HG03196 (cell line): ENCODE measurements at regions not wholly inside any gene's neighbourhood (a gene's known extent, or its start where the extent isn't known, plus 50 kb on each side); places are given as distances from the start of the nearest gene placed in this dataset.

Source experiments
- ATAC-seq: cut with Tn5 transposase; IDR thresholded peaks from one replicate; pipeline ENCODE4 v1.9.1; 2021; ENCODE audit not compliant: unreplicated experiment

DNA sequence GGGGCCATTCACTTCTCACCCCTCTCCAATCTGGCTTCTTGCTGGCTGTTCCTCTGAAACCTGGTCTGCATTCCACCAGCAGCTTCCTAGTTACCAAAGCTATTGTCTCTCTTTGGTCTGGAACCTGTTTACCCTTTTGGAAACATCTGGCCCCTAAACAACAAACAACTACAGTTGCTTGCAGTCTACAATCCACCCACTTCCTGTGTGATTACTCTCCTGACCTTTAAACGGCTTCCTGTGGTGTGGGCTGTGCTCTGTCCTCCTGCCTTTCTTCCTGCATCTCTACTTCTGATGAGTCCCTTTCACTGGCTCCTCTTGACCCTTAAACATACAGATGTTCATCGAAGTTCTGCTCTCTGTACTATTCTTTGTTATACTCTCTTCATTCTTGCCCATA lies 303.8 kb downstream of the TDRD15 start:
- no peak for ATAC-seq

DNA sequence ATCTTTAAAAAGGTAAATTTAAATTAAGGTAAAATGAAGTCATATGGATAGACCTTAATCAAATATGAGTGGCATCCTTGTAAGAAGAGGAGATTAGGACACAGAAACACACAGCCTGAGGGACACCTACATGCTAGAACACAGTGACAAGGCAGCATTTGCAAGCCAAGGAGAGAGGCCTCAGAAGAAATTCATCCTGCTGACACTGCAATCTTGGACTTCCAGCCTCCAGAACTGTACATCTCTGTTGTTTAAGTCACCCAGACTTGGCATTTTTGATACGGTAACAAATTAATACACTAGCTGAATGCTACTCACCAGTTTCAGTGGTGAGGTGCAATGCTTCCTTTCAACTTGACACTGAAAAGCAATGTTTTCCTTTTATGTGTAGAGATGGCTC lies 305.0 kb downstream of the TDRD15 start:
- ATAC-seq = no peak

GRCh38 chr2:21429747-21430146 lies 306.0 kb downstream of the TDRD15 start:
- ATAC-seq = no peak

DNA sequence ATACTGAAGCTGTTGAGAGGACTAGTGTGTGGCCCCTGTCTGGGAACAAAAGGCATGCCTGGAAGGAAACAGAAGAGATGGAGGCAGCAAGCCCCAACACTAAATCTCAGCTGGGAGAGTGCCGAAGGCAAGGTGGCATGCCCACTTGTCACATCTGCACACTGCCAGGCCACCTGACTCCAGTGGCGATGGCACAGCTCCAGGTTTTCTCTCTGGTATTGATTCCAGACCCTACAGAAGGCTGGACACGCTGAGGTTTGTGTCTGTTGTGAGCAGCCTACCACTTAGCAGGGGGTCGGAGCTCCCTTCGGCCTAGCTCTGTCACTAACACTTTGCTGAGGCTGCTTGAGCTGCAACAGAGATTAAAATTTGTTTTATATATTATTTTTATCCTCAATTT lies 307.3 kb downstream of the TDRD15 start:
- no peak for ATAC-seq

GRCh38 chr2:21438949-21439348 lies 315.2 kb downstream of the TDRD15 start:
- peak; percentile 73 for ATAC-seq

GRCh38 chr2:21441442-21441841 lies 317.7 kb downstream of the TDRD15 start:
- no peak for ATAC-seq

DNA sequence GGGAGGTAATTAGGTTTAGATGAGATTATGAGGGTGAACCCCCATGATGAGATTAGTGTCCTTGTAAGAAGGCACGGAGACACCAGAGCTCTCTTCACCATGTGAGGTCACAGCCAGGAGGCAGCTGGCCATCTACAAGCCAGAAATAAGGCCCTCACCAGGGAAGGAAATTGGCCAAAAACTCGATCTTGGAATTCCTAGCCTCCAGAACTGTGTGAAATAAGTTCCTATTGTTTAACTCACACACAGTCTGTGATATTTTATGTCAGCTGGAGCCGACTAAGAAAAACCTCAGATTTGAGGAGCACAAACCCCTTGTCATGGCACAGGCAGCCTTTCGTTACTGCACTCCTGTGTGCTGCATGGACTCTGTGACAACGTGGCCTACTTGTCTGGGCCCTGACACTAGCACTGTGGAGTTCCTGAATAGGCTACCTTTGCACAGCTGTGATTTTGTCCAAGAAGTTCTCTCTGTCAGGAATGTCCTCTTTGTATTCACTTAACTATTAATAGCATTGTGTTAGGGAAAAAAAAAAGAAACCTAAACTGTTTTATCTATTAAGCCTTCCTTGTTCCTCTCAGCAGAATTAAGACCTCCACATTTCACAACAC lies 319.8 kb downstream of the TDRD15 start:
- no peak for ATAC-seq

- no peak for ATAC-seq
Observed at GRCh38 chr2:21449881-21450280, 326.1 kb downstream of the TDRD15 start.

GRCh38 chr2:21451403-21451802 lies 327.6 kb downstream of the TDRD15 start:
- ATAC-seq = no peak

GRCh38 chr2:21452263-21452662 lies 328.5 kb downstream of the TDRD15 start:
- ATAC-seq = no peak

DNA sequence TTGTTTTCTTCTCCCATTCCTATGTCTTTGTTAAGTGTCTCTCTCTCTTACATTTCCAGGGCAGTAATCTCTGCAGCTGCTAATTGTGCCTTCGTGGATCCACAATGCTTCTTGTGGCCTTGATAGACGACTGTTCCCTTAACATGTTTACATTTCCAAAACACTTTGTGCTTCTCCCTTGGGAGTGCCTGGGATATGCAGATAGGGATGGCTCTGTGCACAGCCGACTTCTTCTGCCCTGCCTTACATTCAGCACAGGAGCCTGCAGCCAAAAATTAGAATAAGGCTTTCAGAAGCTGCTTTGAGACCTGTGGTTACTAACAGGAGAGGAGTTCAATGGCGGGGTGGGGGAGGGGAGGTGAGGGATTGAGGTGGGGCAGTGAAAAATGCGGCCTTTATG lies 328.9 kb downstream of the TDRD15 start:
- ATAC-seq = no peak

- ATAC-seq = no peak
Observed at GRCh38 chr2:21453723-21454450, 330.1 kb downstream of the TDRD15 start.

DNA sequence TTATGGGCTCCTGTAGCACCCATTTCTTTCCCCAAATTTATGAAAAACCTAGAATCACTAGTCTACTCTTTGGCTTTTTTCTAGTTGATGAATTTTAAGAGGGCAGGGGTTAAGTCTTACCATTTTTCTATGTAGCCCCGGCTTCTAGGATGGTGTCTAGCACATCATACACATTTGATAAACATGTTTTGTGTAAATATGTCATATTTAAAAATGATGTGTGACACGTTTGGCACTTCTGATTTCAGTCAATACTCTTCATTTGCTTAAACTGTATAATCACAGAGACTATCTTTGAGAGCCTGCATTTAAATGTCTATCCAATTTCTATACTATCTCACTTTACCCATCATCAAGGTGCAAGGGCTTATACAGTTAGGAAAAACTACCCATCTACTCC lies 331.1 kb downstream of the TDRD15 start:
- ATAC-seq = no peak

DNA sequence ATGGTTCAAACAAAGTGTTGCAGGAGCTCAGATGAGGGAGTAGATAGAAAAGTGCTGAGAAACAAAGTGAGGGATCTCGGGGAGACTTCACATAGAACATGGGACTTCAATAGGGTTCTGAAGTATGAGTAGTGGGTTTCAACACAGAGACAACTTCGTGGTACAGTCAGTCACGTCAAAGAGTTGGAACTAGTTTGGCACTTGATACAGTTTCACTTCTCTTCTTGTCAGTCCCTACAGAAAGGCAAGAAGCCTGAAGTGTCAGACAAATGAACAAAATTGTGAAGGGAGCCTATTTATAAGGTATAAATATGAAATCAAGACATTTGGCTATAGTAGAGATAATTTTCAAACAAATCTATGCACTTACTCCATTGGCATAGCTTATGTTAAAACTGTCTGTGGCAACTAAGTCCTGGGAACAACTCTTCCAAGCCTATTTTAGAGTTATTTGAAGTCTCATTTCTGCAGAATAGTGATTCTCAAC lies 338.0 kb downstream of the TDRD15 start:
- no peak for ATAC-seq

- no peak for ATAC-seq
Observed at GRCh38 chr2:21466341-21466927, 342.7 kb downstream of the TDRD15 start.

DNA sequence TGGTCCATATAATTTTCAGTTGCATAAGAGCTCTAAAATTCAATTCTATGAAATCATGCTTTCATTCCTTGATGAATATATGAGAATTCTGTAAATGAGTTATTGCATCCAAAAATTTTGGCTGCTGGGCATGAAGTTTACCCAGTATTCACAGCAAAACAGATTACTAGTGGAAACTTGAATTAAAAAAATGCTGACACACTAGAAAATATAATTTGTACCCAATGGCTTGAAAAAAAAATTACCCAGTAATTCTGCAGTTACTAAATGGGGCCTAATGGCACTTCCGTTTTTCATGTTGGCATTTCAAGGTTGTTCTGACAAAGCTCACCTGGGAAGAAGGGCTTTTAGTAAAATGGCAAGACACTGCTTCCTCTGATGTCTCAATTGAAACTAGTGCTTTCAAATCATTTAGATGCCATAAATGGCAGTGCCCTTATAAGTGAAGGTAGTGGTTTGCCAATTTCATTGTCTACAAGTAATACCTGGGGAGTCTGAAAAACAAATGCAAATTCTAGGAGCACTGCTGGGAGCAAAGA lies 343.6 kb downstream of the TDRD15 start:
- ATAC-seq = no peak

- no peak for ATAC-seq
Observed at GRCh38 chr2:21467910-21468309, 344.1 kb downstream of the TDRD15 start.

DNA sequence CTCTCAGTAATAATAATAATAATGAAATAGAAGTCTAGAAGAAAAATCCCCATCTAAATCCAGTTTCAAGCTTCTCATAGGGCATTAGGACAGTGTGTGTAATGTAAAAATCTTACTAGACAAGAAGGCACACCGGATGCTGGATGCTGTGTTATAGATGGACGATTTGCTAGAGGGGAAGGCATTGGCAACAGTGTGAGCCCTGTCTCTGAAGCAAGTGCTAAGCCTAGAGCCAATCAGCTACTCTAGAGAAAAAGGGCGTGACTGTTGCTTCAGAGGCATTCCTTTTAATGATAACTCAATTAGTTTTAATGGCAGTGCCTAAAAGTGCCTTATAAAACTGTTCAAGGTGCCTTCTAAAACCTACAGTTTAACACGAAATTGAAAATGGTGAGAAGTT lies 344.9 kb downstream of the TDRD15 start:
- no peak for ATAC-seq

DNA sequence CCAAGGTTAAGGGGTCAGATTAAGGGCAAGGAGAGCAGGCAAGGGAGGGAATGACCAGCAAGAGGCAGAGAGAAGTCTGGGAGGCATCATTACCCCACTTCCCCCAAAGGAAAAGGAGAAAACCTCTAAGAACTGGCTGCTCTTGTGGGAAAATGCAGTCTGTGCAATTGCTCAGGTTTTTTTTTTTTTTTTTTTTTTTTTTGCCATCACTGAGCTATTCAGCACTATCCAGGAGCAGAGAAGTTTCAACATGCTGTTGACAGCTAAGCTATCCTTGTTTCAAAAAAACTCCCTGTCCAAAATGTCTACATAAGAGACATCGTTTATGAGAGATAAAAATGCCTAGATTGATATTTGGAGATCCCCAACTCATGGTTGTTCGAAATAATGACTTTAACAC lies 345.4 kb downstream of the TDRD15 start:
- ATAC-seq = no peak

GRCh38 chr2:21469564-21469963 lies 345.8 kb downstream of the TDRD15 start:
- ATAC-seq = no peak

GRCh38 chr2:21480162-21480561 lies 356.4 kb downstream of the TDRD15 start:
- ATAC-seq = no peak

GRCh38 chr2:21484643-21485042 lies 360.9 kb downstream of the TDRD15 start:
- ATAC-seq = no peak
